Osteoblast (primary cell): ENCODE measurements at regions not wholly inside any gene's neighbourhood (a gene's known extent, or its start where the extent isn't known, plus 50 kb on each side); places are given as distances from the start of the nearest gene placed in this dataset.

Experiments
- DNase-seq: peaks from one replicate; pipeline ENCODE4 v3.0.0; 2011; ENCODE audit warnings: low spot score, mixed read lengths; ENCODE audit not compliant: insufficient read length; ENCODE audit errors: missing footprints
- H2AFZ ChIP-seq: 2 replicates; pipeline ENCODE4 v1.6.0; 2011; ENCODE audit warnings: mild to moderate bottlenecking, low read length
- H3K27ac ChIP-seq: 2 replicates; pipeline ENCODE4 v1.5.1; 2011; ENCODE audit warnings: mild to moderate bottlenecking, low read depth, low read length, moderate library complexity
- H3K27me3 ChIP-seq: 2 replicates; pipeline ENCODE4 v1.6.0; 2012; ENCODE audit warnings: mild to moderate bottlenecking, control low read depth, inconsistent platforms, low read length, moderate library complexity; ENCODE audit not compliant: insufficient read depth
- H3K36me3 ChIP-seq: 2 replicates; pipeline ENCODE4 v1.5.1; 2011; ENCODE audit warnings: mild to moderate bottlenecking, low read length, control low read depth, moderate library complexity; ENCODE audit not compliant: insufficient read depth
- H3K4me1 ChIP-seq: 2 replicates; pipeline ENCODE4 v1.5.1; 2011; ENCODE audit warnings: mild to moderate bottlenecking, low read length, control low read depth, moderate library complexity; ENCODE audit not compliant: insufficient read depth
- H3K4me2 ChIP-seq: 2 replicates; pipeline ENCODE4 v1.6.0; 2011; ENCODE audit warnings: mild to moderate bottlenecking, low read length; ENCODE audit not compliant: insufficient read depth
- H3K4me3 ChIP-seq: fragments of 200-600 bp; sonication (generic); 3 replicates; pipeline ENCODE4 v1.5.1; 2012; ENCODE audit warnings: mild to moderate bottlenecking, low read length, inconsistent platforms; ENCODE audit not compliant: insufficient read depth
- H3K79me2 ChIP-seq: 2 replicates; pipeline ENCODE4 v1.6.0; 2012; ENCODE audit warnings: mild to moderate bottlenecking, low read length, control low read depth, inconsistent platforms; ENCODE audit not compliant: insufficient read depth
- H3K9me3 ChIP-seq: 2 replicates; pipeline ENCODE4 v1.5.1; 2011; ENCODE audit warnings: low read depth, low read length, control low read depth
- H4K20me1 ChIP-seq: 2 replicates; pipeline ENCODE4 v1.6.0; 2012; ENCODE audit warnings: mild to moderate bottlenecking, low read length, control low read depth; ENCODE audit not compliant: insufficient read depth
- TF ChIP-seq, protein P1 (sequence below): IDR thresholded peaks from 2 replicates; pipeline ENCODE4 v1.5.1; 2011; ENCODE audit warnings: mild to moderate bottlenecking, low read depth, low read length, moderate library complexity; ENCODE audit errors: extremely low read depth

DNA sequence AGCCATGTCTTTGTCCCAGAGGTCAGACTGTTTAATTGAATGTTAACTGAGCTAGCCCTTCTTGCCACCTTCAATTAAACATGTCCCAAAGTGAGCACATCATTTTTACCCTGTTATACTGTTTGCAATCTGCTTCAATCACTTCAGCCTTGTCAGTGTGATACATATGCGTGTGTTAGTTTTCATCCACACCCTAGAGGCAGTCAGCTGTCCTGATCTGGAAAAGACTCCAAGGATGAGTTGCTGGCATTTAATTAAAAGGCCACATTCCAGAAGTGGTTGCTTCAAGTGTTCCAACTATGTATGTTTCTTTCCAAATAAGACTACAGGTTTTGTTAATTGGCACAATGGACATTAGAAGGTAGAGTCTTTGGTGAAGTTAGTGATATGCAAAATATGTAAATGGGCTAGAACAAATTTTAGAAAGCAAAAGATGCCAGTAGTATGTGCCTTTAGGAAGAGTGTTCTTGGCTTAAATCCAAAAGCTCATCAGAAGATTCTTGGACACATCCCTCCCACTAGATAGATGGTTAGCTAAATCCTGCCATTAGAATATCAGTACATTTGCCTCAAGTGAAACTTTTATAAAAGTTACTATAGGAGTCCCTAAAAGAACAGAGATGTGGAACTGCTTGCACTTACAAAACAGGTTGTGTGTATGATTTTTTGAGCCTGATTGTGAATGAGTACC, 79.5 kb upstream of the SLIT2 start:
- no peaks in the 10 kb centered on the region for H3K9me3 ChIP-seq
- no peaks in the 10 kb centered on the region for H3K4me1 ChIP-seq
- H2AFZ ChIP-seq, result no peak overlapping the region
- DNase-seq, result peak; percentile 46
- no peak overlapping the region for H3K4me2 ChIP-seq
- TF ChIP-seq, protein P1, sequence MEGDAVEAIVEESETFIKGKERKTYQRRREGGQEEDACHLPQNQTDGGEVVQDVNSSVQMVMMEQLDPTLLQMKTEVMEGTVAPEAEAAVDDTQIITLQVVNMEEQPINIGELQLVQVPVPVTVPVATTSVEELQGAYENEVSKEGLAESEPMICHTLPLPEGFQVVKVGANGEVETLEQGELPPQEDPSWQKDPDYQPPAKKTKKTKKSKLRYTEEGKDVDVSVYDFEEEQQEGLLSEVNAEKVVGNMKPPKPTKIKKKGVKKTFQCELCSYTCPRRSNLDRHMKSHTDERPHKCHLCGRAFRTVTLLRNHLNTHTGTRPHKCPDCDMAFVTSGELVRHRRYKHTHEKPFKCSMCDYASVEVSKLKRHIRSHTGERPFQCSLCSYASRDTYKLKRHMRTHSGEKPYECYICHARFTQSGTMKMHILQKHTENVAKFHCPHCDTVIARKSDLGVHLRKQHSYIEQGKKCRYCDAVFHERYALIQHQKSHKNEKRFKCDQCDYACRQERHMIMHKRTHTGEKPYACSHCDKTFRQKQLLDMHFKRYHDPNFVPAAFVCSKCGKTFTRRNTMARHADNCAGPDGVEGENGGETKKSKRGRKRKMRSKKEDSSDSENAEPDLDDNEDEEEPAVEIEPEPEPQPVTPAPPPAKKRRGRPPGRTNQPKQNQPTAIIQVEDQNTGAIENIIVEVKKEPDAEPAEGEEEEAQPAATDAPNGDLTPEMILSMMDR, result no peak
- H3K79me2 ChIP-seq, result no peaks in the 10 kb centered on the region
- H3K4me3 ChIP-seq, result no peak overlapping the region
- no peaks in the 10 kb centered on the region for H3K27me3 ChIP-seq
- no peaks in the 10 kb centered on the region for H3K36me3 ChIP-seq
- H4K20me1 ChIP-seq, result no peaks in the 10 kb centered on the region
- H3K27ac ChIP-seq, result no peak overlapping the region

DNA sequence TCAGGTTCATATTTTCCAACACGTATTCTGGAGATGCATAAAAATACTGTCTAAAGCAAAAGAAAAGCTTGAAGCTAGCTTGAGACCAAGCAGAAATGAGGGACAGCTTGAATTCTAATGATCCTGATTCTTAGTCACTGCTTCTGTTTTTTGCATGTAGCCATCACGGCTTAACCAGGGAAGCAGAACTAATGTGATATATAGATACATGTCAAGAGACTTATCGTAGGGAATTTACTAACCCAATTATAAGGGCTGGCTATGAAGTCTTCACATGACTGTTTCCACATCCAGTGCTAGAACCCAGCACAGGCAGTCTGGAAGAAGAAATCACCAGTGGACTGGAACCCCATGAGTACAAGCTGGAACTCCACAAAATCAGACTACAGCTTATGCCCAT, 85.2 kb upstream of the SLIT2 start:
- Histone ChIP-seq H3K27me3 (no peaks in the 10 kb centered on the region), H3K27ac (no peak overlapping the region), H3K36me3 (no peaks in the 10 kb centered on the region), H3K4me3 (no peak overlapping the region), H3K4me2 (no peak overlapping the region), H3K79me2 (no peaks in the 10 kb centered on the region), H3K9me3 (no peaks in the 10 kb centered on the region), H2AFZ (no peak overlapping the region), H4K20me1 (no peaks in the 10 kb centered on the region), H3K4me1 (no peaks in the 10 kb centered on the region)
- TF ChIP-seq, protein P1, result no peak
- no peak for DNase-seq

DNA sequence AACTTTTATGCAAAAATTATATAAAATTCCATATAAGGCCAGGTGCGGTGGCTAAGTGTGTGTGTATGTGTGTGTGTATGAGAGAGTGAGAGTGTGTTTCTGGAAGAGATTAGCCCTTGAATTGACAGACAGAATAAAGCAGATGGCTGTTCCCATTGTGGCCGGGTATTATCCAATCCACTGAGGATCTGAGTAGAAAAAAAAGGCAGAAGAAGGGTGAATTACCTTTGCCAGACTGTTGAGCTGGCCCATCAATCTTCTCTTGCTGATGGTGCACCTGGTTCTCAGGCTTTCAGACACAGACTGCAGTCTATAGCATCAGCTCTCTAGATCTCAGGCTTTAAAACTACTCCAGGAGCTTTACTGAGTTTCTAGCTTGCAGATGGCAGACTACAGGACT, 92.2 kb upstream of the SLIT2 start:
- no peaks in the 10 kb centered on the region for H3K27me3 ChIP-seq
- H3K4me1 ChIP-seq, result no peaks in the 10 kb centered on the region
- DNase-seq, result no peak
- no peaks in the 10 kb centered on the region for H3K79me2 ChIP-seq
- no peaks in the 10 kb centered on the region for H3K9me3 ChIP-seq
- H3K27ac ChIP-seq, result no peak overlapping the region
- H3K4me3 ChIP-seq, result no peak overlapping the region
- H3K36me3 ChIP-seq, result no peaks in the 10 kb centered on the region
- no peak overlapping the region for H2AFZ ChIP-seq
- TF ChIP-seq, protein P1, result no peak
- H4K20me1 ChIP-seq, result no peaks in the 10 kb centered on the region
- no peak overlapping the region for H3K4me2 ChIP-seq

DNA sequence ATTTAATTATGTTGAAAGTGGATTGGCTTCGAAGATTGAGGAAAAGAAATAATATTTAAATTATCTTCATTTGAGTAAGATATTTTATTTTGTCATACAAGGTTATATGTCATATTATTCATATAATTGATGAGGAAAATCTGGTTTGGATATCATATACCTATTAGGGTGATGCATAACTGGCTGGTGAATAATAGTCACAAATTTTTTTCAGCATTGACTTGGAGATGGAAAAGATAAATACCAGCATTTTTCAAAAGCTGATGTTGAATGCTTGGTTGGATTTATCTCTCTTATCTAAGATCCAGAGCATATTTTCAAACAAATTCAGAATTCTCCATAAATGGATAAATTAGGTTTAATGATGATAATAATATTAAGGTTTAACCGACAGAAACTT, 93.5 kb upstream of the SLIT2 start:
- Histone ChIP-seq H3K4me2 (no peak overlapping the region), H4K20me1 (no peaks in the 10 kb centered on the region), H3K27ac (no peak overlapping the region), H2AFZ (no peak overlapping the region), H3K79me2 (no peaks in the 10 kb centered on the region), H3K27me3 (no peaks in the 10 kb centered on the region), H3K4me1 (no peaks in the 10 kb centered on the region), H3K36me3 (no peaks in the 10 kb centered on the region), H3K9me3 (no peaks in the 10 kb centered on the region), H3K4me3 (no peak overlapping the region)
- no peak for DNase-seq
- TF ChIP-seq, protein P1, result no peak
